GM23338 (cell line): ENCODE measurements at regions not wholly inside any gene's neighbourhood (a gene's known extent, or its start where the extent isn't known, plus 50 kb on each side); places are given as distances from the start of the nearest gene placed in this dataset.

Source experiments
- ATAC-seq: fragments of 200-7000 bp; cut with Tn5 transposase; 3 replicates; pipeline ENCODE4 v1.9.1; 2020
- DNase-seq: peaks from one replicate; pipeline ENCODE4 v3.0.0-alpha.2; 2015; ENCODE audit warnings: low spot score
- H2AFZ ChIP-seq: fragments of 200-600 bp; sonication (generic); 2 replicates; pipeline ENCODE4 v1.8.0; 2016; ENCODE audit warnings: antibody characterized with exemption, mild to moderate bottlenecking, moderate library complexity
- H3F3A ChIP-seq: fragments of 200-600 bp; sonication (generic); replicated peaks from 2 replicates; pipeline ENCODE4 v1.8.0; 2017; ENCODE audit warnings: antibody characterized with exemption, mixed run types, low read depth
- H3K27ac ChIP-seq: fragments of 200-600 bp; sonication (generic); 2 replicates; pipeline ENCODE4 v1.6.1; 2016; ENCODE audit warnings: low read depth
- H3K27me3 ChIP-seq: fragments of 200-600 bp; sonication (generic); 2 replicates; pipeline ENCODE4 v1.8.0; 2016; ENCODE audit warnings: mild to moderate bottlenecking, mixed run types, moderate library complexity; ENCODE audit not compliant: insufficient read depth
- H3K36me3 ChIP-seq: fragments of 200-600 bp; sonication (generic); 2 replicates; pipeline ENCODE4 v1.8.0; 2016; ENCODE audit warnings: mild to moderate bottlenecking; ENCODE audit not compliant: insufficient read depth
- H3K4me1 ChIP-seq: fragments of 200-600 bp; sonication (generic); 2 replicates; pipeline ENCODE4 v1.8.0; 2016; ENCODE audit warnings: mild to moderate bottlenecking, moderate library complexity; ENCODE audit not compliant: insufficient read depth
- H3K4me2 ChIP-seq: fragments of 200-600 bp; sonication (generic); 2 replicates; pipeline ENCODE4 v1.7.1; 2017; ENCODE audit warnings: mixed run types
- H3K4me3 ChIP-seq: fragments of 200-600 bp; sonication (generic); 2 replicates; pipeline ENCODE4 v1.6.1; 2016; ENCODE audit warnings: mixed run types
- H3K79me2 ChIP-seq: fragments of 200-600 bp; sonication (generic); replicated peaks from 2 replicates; pipeline ENCODE4 v1.8.0; 2017; ENCODE audit warnings: mild to moderate bottlenecking; ENCODE audit not compliant: insufficient read depth
- H3K9me2 ChIP-seq: fragments of 200-600 bp; sonication (generic); 2 replicates; pipeline ENCODE4 v1.8.0; 2017; ENCODE audit not compliant: insufficient read depth
- H4K20me1 ChIP-seq: fragments of 200-600 bp; sonication (generic); replicated peaks from 2 replicates; pipeline ENCODE4 v1.8.0; 2017; ENCODE audit warnings: mild to moderate bottlenecking; ENCODE audit not compliant: insufficient read depth
- H3K27ac Mint-ChIP-seq: 2 replicates; pipeline ENCODE4 v1.8.0; 2020; ENCODE audit warnings: inconsistent platforms, mild to moderate bottlenecking, moderate library complexity, mixed read lengths
- H3K27me3 Mint-ChIP-seq: 3 replicates; pipeline ENCODE4 v1.8.0; 2022; ENCODE audit warnings: low read depth, mild to moderate bottlenecking, moderate library complexity, mixed read lengths, inconsistent platforms; ENCODE audit not compliant: insufficient read depth, poor library complexity
- H3K36me3 Mint-ChIP-seq: 3 replicates; pipeline ENCODE4 v1.8.0; 2021; ENCODE audit warnings: low read depth, mild to moderate bottlenecking, inconsistent platforms, moderate library complexity, mixed read lengths
- H3K4me1 Mint-ChIP-seq: 3 replicates; pipeline ENCODE4 v1.8.0; 2020; ENCODE audit warnings: mild to moderate bottlenecking, inconsistent platforms, mixed read lengths
- H3K4me3 Mint-ChIP-seq: 3 replicates; pipeline ENCODE4 v1.8.0; 2021; ENCODE audit warnings: moderate library complexity, mild to moderate bottlenecking, inconsistent platforms, mixed read lengths
- H3K9me3 Mint-ChIP-seq: 3 replicates; pipeline ENCODE4 v1.8.0; 2020; ENCODE audit warnings: moderate library complexity, mild to moderate bottlenecking, inconsistent platforms, mixed read lengths
- CREB1 ChIP-seq: fragments of 250-450 bp; sonication (Bioruptor Pico); IDR thresholded peaks from 2 replicates; pipeline ENCODE4 v1.5.0; 2020; ENCODE audit warnings: low read depth, mild to moderate bottlenecking, moderate library complexity
- EZH2 ChIP-seq: fragments of 200-600 bp; sonication (generic); IDR thresholded peaks from one replicate; pipeline ENCODE4 v1.8.0; 2017; ENCODE audit warnings: antibody characterized with exemption, mild to moderate bottlenecking, low read depth; ENCODE audit not compliant: unreplicated experiment
- EZH2phosphoT487 ChIP-seq: fragments of 200-600 bp; sonication (generic); IDR thresholded peaks from one replicate; pipeline ENCODE4 v1.8.1; 2018; ENCODE audit warnings: antibody characterized with exemption; ENCODE audit not compliant: unreplicated experiment
- JUNB ChIP-seq: IDR thresholded peaks from one replicate; pipeline ENCODE4 v1.6.1; 2016; ENCODE audit warnings: antibody characterized with exemption; ENCODE audit not compliant: unreplicated experiment
- NANOG ChIP-seq: IDR thresholded peaks from 2 replicates; pipeline ENCODE4 v1.6.1; 2016; ENCODE audit warnings: antibody characterized with exemption, borderline replicate concordance
- POLR2AphosphoS5 ChIP-seq: IDR thresholded peaks from 2 replicates; pipeline ENCODE4 v1.6.1; 2016; ENCODE audit warnings: antibody characterized with exemption, low read depth
- STAT1 ChIP-seq: IDR thresholded peaks from one replicate; pipeline ENCODE4 v1.6.1; 2016; ENCODE audit warnings: antibody characterized with exemption; ENCODE audit not compliant: unreplicated experiment
- ZNF114 ChIP-seq: fragments of 250-450 bp; sonication (Bioruptor Pico); IDR thresholded peaks from 2 replicates; pipeline ENCODE4 v1.5.0; 2020; ENCODE audit warnings: mild to moderate bottlenecking, moderate library complexity
- ZNF331 ChIP-seq: fragments of 250-450 bp; sonication (Bioruptor Pico); IDR thresholded peaks from 2 replicates; pipeline ENCODE4 v1.5.0; 2020; ENCODE audit warnings: low read depth, mild to moderate bottlenecking, moderate library complexity
- TF ChIP-seq, protein P1 (sequence below): fragments of 250-450 bp; sonication (Bioruptor Pico); IDR thresholded peaks from 2 replicates; pipeline ENCODE4 v1.5.0; 2020; ENCODE audit warnings: mild to moderate bottlenecking, moderate library complexity
- TF ChIP-seq, protein P2 (sequence below), 2 experiments: fragments of 200-600 bp in 1 of 2; sonication (generic) in 1 of 2; conservative IDR thresholded peaks; 2 replicates each; pipeline versions ENCODE4 v1.5.1 to v1.6.1; 2016 to 2017; ENCODE audit warnings: antibody characterized with exemption in 2 of 2, low read depth in 2 of 2, mild to moderate bottlenecking in 2 of 2, moderate library complexity in 1 of 2
- TF ChIP-seq, protein P3 (sequence below): IDR thresholded peaks from 2 replicates; pipeline ENCODE4 v1.6.1; 2016; ENCODE audit warnings: antibody characterized with exemption

DNA sequence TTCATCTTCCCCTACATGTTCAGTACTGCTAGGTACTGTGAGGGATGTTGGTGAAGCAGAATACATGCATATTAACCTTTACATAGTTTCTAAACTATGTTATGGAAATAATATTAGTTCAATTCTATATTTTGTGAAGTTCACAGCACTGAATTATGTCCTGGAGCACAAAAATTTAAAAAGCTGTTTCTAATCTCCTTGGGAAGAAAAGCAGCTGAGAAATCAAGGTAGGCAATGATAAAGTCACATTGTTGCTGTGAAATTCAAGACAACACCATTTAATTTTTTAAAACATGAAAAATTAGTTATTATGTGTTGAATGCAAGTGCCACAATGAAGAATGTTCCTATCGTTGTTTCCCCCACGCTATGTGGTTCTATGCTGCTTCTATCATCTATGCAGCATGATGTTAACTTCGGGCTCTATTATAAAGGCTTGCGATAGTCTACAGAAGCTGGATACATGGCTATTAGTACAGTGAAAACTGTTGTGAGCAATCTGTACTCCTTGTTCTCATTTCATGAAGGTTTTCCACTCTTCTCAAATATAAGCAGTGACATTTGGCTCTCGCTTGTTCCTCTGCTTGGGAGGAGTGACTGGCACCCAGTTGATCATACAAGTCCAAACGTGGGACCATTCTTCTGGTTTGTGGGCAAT is 164.3 kb downstream of the AASDHPPT start (continued):
- TF ChIP-seq, protein P1, sequence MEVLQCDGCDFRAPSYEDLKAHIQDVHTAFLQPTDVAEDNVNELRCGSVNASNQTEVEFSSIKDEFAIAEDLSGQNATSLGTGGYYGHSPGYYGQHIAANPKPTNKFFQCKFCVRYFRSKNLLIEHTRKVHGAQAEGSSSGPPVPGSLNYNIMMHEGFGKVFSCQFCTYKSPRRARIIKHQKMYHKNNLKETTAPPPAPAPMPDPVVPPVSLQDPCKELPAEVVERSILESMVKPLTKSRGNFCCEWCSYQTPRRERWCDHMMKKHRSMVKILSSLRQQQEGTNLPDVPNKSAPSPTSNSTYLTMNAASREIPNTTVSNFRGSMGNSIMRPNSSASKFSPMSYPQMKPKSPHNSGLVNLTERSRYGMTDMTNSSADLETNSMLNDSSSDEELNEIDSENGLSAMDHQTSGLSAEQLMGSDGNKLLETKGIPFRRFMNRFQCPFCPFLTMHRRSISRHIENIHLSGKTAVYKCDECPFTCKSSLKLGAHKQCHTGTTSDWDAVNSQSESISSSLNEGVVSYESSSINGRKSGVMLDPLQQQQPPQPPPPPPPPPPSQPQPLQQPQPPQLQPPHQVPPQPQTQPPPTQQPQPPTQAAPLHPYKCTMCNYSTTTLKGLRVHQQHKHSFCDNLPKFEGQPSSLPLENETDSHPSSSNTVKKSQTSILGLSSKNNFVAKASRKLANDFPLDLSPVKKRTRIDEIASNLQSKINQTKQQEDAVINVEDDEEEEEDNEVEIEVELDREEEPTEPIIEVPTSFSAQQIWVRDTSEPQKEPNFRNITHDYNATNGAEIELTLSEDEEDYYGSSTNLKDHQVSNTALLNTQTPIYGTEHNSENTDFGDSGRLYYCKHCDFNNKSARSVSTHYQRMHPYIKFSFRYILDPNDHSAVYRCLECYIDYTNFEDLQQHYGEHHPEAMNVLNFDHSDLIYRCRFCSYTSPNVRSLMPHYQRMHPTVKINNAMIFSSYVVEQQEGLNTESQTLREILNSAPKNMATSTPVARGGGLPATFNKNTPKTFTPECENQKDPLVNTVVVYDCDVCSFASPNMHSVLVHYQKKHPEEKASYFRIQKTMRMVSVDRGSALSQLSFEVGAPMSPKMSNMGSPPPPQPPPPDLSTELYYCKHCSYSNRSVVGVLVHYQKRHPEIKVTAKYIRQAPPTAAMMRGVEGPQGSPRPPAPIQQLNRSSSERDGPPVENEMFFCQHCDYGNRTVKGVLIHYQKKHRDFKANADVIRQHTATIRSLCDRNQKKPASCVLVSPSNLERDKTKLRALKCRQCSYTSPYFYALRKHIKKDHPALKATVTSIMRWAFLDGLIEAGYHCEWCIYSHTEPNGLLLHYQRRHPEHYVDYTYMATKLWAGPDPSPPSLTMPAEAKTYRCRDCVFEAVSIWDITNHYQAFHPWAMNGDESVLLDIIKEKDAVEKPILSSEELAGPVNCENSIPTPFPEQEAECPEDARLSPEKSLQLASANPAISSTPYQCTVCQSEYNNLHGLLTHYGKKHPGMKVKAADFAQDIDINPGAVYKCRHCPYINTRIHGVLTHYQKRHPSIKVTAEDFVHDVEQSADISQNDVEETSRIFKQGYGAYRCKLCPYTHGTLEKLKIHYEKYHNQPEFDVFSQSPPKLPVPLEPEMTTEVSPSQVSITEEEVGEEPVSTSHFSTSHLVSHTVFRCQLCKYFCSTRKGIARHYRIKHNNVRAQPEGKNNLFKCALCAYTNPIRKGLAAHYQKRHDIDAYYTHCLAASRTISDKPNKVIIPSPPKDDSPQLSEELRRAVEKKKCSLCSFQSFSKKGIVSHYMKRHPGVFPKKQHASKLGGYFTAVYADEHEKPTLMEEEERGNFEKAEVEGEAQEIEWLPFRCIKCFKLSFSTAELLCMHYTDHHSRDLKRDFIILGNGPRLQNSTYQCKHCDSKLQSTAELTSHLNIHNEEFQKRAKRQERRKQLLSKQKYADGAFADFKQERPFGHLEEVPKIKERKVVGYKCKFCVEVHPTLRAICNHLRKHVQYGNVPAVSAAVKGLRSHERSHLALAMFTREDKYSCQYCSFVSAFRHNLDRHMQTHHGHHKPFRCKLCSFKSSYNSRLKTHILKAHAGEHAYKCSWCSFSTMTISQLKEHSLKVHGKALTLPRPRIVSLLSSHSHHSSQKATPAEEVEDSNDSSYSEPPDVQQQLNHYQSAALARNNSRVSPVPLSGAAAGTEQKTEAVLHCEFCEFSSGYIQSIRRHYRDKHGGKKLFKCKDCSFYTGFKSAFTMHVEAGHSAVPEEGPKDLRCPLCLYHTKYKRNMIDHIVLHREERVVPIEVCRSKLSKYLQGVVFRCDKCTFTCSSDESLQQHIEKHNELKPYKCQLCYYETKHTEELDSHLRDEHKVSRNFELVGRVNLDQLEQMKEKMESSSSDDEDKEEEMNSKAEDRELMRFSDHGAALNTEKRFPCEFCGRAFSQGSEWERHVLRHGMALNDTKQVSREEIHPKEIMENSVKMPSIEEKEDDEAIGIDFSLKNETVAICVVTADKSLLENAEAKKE (CRISPR knock-in tag) = no peak

DNA sequence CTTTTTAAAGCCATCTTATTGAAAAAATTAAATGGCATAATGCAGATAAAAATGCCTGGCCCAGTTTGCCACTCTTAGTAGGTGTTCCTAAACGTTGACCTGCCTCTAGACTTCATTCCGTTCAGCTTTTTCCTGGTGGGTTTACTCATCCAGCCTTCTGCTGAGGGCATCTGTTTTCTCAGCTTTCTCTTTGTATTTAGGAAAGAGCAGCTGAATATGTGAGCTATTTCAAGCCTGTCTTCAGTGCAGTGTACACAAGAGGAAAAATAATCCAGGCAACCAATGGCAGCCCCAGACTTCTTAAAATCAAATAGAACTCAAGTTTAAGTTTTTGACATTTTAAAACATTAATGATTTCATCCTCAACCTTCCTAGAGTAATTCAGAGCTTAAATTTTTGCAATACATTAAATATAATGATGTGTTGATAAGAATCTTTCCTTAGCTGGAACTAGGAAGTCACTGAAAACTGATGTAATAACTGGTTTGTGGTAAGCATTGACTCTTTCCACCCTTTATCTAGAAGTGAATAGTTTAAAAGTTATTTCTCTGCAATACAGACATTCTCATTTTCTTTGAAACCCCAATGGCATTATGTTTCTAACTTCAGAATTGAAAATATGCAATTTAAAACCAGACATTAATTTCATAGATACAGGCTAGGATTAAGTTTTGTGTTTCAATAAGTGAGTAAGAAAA is 165.4 kb downstream of the AASDHPPT start:
- Histone ChIP-seq H3K79me2 (no peaks in the 10 kb centered on the region), H3K27me3 (no peaks in the 10 kb centered on the region), H3F3A (no peaks in the 10 kb centered on the region), H3K4me3 (no peak overlapping the region), H3K4me2 (no peak overlapping the region), H4K20me1 (no peaks in the 10 kb centered on the region), H3K9me2 (no peaks in the 10 kb centered on the region), H2AFZ (no peak overlapping the region), H3K4me1 (no peaks in the 10 kb centered on the region), H3K27ac (no peak overlapping the region), H3K36me3 (no peaks in the 10 kb centered on the region)
- no peak for DNase-seq
- Mint-ChIP-seq H3K27me3 (no peaks in the 10 kb centered on the region), H3K4me3 (no peak overlapping the region), H3K27ac (no peak overlapping the region), H3K9me3 (peaks cover 34% of the 10 kb centered on the region), H3K4me1 (no peaks in the 10 kb centered on the region), H3K36me3 (peaks cover 22% of the 10 kb centered on the region)
- ATAC-seq = no peak
- TF ChIP-seq ZNF114 (CRISPR knock-in tag) (no peak), POLR2AphosphoS5 (no peak), JUNB (no peak), EZH2 (no peak), NANOG (no peak), EZH2phosphoT487 (no peak), ZNF331 (no peak), STAT1 (no peak), CREB1 (CRISPR knock-in tag) (no peak)
- TF ChIP-seq, protein P2, sequence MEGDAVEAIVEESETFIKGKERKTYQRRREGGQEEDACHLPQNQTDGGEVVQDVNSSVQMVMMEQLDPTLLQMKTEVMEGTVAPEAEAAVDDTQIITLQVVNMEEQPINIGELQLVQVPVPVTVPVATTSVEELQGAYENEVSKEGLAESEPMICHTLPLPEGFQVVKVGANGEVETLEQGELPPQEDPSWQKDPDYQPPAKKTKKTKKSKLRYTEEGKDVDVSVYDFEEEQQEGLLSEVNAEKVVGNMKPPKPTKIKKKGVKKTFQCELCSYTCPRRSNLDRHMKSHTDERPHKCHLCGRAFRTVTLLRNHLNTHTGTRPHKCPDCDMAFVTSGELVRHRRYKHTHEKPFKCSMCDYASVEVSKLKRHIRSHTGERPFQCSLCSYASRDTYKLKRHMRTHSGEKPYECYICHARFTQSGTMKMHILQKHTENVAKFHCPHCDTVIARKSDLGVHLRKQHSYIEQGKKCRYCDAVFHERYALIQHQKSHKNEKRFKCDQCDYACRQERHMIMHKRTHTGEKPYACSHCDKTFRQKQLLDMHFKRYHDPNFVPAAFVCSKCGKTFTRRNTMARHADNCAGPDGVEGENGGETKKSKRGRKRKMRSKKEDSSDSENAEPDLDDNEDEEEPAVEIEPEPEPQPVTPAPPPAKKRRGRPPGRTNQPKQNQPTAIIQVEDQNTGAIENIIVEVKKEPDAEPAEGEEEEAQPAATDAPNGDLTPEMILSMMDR (conservative IDR thresholded peaks at IDR 0.05; ENCODE audit: low read depth in 2 of 2) = no peak
- TF ChIP-seq, protein P3, sequence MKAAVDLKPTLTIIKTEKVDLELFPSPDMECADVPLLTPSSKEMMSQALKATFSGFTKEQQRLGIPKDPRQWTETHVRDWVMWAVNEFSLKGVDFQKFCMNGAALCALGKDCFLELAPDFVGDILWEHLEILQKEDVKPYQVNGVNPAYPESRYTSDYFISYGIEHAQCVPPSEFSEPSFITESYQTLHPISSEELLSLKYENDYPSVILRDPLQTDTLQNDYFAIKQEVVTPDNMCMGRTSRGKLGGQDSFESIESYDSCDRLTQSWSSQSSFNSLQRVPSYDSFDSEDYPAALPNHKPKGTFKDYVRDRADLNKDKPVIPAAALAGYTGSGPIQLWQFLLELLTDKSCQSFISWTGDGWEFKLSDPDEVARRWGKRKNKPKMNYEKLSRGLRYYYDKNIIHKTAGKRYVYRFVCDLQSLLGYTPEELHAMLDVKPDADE = no peak
